Coronary artery (tissue), 2 donors: ENCODE measurements at regions not wholly inside any gene's neighbourhood (a gene's known extent, or its start where the extent isn't known, plus 50 kb on each side); places are given as distances from the start of the nearest gene placed in this dataset.

ENCODE experiments used
- DNase-seq: peaks from one replicate; pipeline ENCODE4 v3.0.0-alpha.2; 2017; ENCODE audit warnings: low spot score
- H3K27ac ChIP-seq, 2 donors: fragments of 200-600 bp; sonication (generic); one replicate each; pipeline ENCODE4 v1.5.1; 2016 to 2019
- H3K4me3 ChIP-seq: fragments of 200-600 bp; sonication (generic); 2 replicates; pipeline ENCODE4 v1.5.1; 2016; ENCODE audit warnings: mild to moderate bottlenecking, moderate library complexity
- CTCF ChIP-seq: fragments of 200-600 bp; sonication (generic); IDR thresholded peaks from one replicate; pipeline ENCODE4 v1.5.1; 2019; ENCODE audit warnings: antibody characterized with exemption

DNA sequence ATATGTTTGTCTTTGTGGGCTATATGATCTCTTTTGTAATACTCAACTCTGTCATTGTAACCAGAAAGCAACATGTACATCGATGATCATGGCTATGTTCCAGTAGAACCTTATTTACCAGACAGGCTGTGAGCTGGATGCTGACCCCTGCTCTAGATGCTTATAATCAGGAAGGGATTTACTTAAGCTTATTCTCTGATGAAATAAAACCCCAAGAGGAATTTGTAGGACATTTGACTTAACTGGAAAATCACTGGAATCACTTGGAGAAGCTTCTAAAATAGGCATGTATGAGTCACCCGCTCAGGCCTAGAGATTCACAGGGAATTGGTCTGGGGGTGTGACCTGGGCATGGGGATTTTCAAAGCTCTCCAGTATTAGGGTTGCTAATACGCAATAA lies 285.8 kb upstream of the ZNF608 start:
- H3K4me3 ChIP-seq, result no peak overlapping the region
- no peak for DNase-seq
- no peak overlapping the region for H3K27ac ChIP-seq
- TF ChIP-seq CTCF, result no peak

DNA sequence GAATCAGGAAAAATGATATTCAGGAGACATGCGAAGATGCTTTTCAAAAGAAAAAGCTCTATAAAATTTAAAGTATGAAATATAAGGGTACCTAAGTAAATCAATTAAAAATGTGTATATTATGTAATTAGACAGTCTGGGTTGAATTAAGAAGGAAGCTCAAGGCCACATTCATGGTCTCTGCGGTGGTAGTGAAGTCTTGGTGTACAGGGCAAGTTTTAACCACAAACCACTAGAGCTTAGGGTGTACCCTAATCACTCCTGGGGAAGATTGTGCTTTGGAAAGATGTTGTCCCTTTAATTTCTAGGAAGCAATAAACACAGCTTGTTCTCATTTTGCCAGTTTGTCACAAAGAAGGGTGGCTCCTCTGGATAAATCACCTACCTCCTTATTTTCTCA lies 287.2 kb upstream of the ZNF608 start:
- no peak for TF ChIP-seq CTCF
- DNase-seq, result no peak
- H3K27ac ChIP-seq, result no peak overlapping the region

GRCh38 chr5:125034331-125034730 lies 287.9 kb upstream of the ZNF608 start:
- H3K4me3 ChIP-seq, result no peak overlapping the region
- no peak overlapping the region for H3K27ac ChIP-seq
- DNase-seq, result no peak
- no peak for TF ChIP-seq CTCF

More for the DNA sequence above, 287.2 kb upstream of the ZNF608 start:
- no peak overlapping the region for H3K4me3 ChIP-seq

DNA sequence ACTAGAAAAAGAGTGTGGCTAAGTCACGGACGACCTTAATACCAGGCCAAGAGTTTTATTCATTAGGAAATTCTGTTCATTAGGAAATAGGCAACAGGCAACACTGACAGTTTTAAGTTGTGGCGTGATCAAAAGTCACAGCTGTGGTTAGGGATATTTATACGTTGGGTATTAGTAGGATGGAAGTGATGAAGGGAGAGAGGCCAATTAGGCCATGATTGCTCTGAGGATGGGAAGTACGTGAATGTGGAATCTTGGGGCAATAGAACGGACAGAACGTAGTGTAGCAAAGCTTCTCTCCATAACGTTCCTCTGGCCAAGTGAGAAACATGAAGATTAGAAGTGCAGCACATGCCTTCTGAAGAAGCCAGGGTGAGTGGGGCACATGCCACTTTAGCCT lies 290.1 kb upstream of the ZNF608 start:
- DNase-seq, result no peak
- no peak overlapping the region for H3K4me3 ChIP-seq
- TF ChIP-seq CTCF, result no peak

GRCh38 chr5:125037020-125037419 lies 290.6 kb upstream of the ZNF608 start:
- H3K4me3 ChIP-seq, result no peak overlapping the region
- no peak overlapping the region for H3K27ac ChIP-seq
- TF ChIP-seq CTCF, result no peak
- no peak for DNase-seq

More for the DNA sequence above, 290.1 kb upstream of the ZNF608 start:
- H3K27ac ChIP-seq, result no peak overlapping the region

- no peak for TF ChIP-seq CTCF
- DNase-seq, result no peak
- no peak overlapping the region for H3K27ac ChIP-seq
- no peak overlapping the region for H3K4me3 ChIP-seq
Observed at GRCh38 chr5:125037530-125037929, 291.1 kb upstream of the ZNF608 start.

GRCh38 chr5:125038477-125038876 lies 292.0 kb upstream of the ZNF608 start:
- DNase-seq, result no peak
- Histone ChIP-seq H3K27ac (no peak overlapping the region), H3K4me3 (no peak overlapping the region)
- TF ChIP-seq CTCF, result no peak
